ENCODE measurements at regions not wholly inside any gene's neighbourhood (a gene's known extent, or its start where the extent isn't known, plus 50 kb on each side); places are given as distances from the start of the nearest gene placed in this dataset.

DNA sequence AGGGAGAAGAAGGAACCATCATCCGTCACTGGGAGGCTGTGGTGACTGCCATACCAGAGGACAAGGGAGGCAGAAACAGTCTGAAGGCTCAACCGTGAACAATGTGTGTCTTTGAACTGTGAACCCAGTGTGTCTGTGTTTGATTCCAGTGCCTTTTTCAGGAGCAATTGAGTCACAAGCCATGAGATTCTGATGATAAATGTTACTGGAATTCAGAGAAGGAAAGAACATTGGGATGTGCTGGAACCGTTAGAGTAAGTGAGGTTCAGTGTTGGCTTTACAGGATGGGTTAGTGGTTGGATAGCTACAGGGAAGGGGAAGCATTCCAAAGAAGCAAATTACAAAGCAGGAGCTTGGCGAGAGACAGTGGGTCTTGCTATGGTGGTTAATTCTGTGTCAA is 464.4 kb downstream of the TRIML1 start:
- TF ChIP-seq, protein P1, sequence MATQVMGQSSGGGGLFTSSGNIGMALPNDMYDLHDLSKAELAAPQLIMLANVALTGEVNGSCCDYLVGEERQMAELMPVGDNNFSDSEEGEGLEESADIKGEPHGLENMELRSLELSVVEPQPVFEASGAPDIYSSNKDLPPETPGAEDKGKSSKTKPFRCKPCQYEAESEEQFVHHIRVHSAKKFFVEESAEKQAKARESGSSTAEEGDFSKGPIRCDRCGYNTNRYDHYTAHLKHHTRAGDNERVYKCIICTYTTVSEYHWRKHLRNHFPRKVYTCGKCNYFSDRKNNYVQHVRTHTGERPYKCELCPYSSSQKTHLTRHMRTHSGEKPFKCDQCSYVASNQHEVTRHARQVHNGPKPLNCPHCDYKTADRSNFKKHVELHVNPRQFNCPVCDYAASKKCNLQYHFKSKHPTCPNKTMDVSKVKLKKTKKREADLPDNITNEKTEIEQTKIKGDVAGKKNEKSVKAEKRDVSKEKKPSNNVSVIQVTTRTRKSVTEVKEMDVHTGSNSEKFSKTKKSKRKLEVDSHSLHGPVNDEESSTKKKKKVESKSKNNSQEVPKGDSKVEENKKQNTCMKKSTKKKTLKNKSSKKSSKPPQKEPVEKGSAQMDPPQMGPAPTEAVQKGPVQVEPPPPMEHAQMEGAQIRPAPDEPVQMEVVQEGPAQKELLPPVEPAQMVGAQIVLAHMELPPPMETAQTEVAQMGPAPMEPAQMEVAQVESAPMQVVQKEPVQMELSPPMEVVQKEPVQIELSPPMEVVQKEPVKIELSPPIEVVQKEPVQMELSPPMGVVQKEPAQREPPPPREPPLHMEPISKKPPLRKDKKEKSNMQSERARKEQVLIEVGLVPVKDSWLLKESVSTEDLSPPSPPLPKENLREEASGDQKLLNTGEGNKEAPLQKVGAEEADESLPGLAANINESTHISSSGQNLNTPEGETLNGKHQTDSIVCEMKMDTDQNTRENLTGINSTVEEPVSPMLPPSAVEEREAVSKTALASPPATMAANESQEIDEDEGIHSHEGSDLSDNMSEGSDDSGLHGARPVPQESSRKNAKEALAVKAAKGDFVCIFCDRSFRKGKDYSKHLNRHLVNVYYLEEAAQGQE (IDR thresholded peaks at IDR 0.05; ENCODE audit: insufficient read depth in 1 of 2, low read depth in 2 of 2, low read length in 2 of 2) = no peak
- TF ChIP-seq POLR2AphosphoS5 (IDR thresholded peaks at IDR 0.05; ENCODE audit: low read depth, low read length) = no peak
